ENCODE measurements at regions not wholly inside any gene's neighbourhood (a gene's known extent, or its start where the extent isn't known, plus 50 kb on each side); places are given as distances from the start of the nearest gene placed in this dataset.
"Not testable (repeated sequence)": the region's sequence is repeated elsewhere in the genome, so short reads cannot be mapped to it uniquely, and the experiment has no call there.

GRCh38 chr1:213796525-213796924 is 191.2 kb upstream of the PROX1 start:
- Histone ChIP-seq H3K79me2 (replicated peaks; ENCODE audit: insufficient read depth, low read length) (no peaks in the 10 kb centered on the region), H3K4me2 (ENCODE audit: low read length) (no peak overlapping the region), H3F3A (ENCODE audit: insufficient read depth, low read length, poor library complexity, severe bottlenecking) (no peaks in the 10 kb centered on the region), H4K20me1 (ENCODE audit: insufficient read depth) (no peaks in the 10 kb centered on the region), H3K9me2 (ENCODE audit: insufficient read depth, low read length) (no peaks in the 10 kb centered on the region), H3K36me3 (ENCODE audit: insufficient read depth, low read length) (no peaks in the 10 kb centered on the region), H3K27ac (ENCODE audit: low read length) (no peak overlapping the region), H2AFZ (ENCODE audit: low read depth, low read length) (no peak overlapping the region), H3K9me3 (ENCODE audit: low read length) (no peaks in the 10 kb centered on the region), H3K4me3 (ENCODE audit: low read length) (no peak overlapping the region), H3K9ac (ENCODE audit: low read length) (no peak overlapping the region), H3K27me3 (ENCODE audit: insufficient read depth, low read depth, low read length) (no peaks in the 10 kb centered on the region)
- TF ChIP-seq POLR2AphosphoS5 (IDR thresholded peaks at IDR 0.05) (no peak), REST (IDR thresholded peaks at IDR 0.05; ENCODE audit: borderline replicate concordance) (no peak), SMC3 (conservative IDR thresholded peaks at IDR 0.05; ENCODE audit: poor library complexity) (no peak), EP300 (conservative IDR thresholded peaks at IDR 0.05; ENCODE audit: poor library complexity, severe bottlenecking) (no peak), CTCF (IDR thresholded peaks at IDR 0.05; ENCODE audit: poor library complexity, severe bottlenecking) (no peak), MXI1 (conservative IDR thresholded peaks at IDR 0.05; ENCODE audit: poor library complexity, severe bottlenecking) (no peak), EZH2 (IDR thresholded peaks at IDR 0.05; ENCODE audit: borderline replicate concordance, insufficient read depth, low read length, poor library complexity, severe bottlenecking) (no peak), TAF1 (IDR thresholded peaks at IDR 0.05; ENCODE audit: low read depth) (no peak), RAD21 (conservative IDR thresholded peaks at IDR 0.05) (no peak)

GRCh38 chr1:213808288-213808687 is 179.5 kb upstream of the PROX1 start:
- not testable (repeated sequence) for H3K27ac ChIP-seq (ENCODE audit: low read length); H3K4me2 ChIP-seq (ENCODE audit: low read length); H3K9me2 ChIP-seq (ENCODE audit: insufficient read depth, low read length); H3K27me3 ChIP-seq (ENCODE audit: insufficient read depth, low read depth, low read length); H3K9me3 ChIP-seq (ENCODE audit: low read length); H3K79me2 ChIP-seq (replicated peaks; ENCODE audit: insufficient read depth, low read length); H3K9ac ChIP-seq (ENCODE audit: low read length); H2AFZ ChIP-seq (ENCODE audit: low read depth, low read length); H3K4me3 ChIP-seq (ENCODE audit: low read length); H4K20me1 ChIP-seq (ENCODE audit: insufficient read depth); H3K36me3 ChIP-seq (ENCODE audit: insufficient read depth, low read length); H3F3A ChIP-seq (ENCODE audit: insufficient read depth, low read length, poor library complexity, severe bottlenecking)

GRCh38 chr1:213817156-213817555 is 170.6 kb upstream of the PROX1 start:
- H3K9ac ChIP-seq (ENCODE audit: low read length): no peak overlapping the region
- H3K79me2 ChIP-seq (replicated peaks; ENCODE audit: insufficient read depth, low read length): no peaks in the 10 kb centered on the region
- no peak overlapping the region for H3K4me3 ChIP-seq (ENCODE audit: low read length)
- TF ChIP-seq REST (IDR thresholded peaks at IDR 0.05; ENCODE audit: borderline replicate concordance): no peak
- no peak for TF ChIP-seq RAD21 (conservative IDR thresholded peaks at IDR 0.05)
- TF ChIP-seq EP300 (conservative IDR thresholded peaks at IDR 0.05; ENCODE audit: poor library complexity, severe bottlenecking): no peak
- no peak for TF ChIP-seq MXI1 (conservative IDR thresholded peaks at IDR 0.05; ENCODE audit: poor library complexity, severe bottlenecking)
- no peak for TF ChIP-seq EZH2 (IDR thresholded peaks at IDR 0.05; ENCODE audit: borderline replicate concordance, insufficient read depth, low read length, poor library complexity, severe bottlenecking)
- no peaks in the 10 kb centered on the region for H4K20me1 ChIP-seq (ENCODE audit: insufficient read depth)
- H3K27ac ChIP-seq (ENCODE audit: low read length): no peak overlapping the region
- H3K27me3 ChIP-seq (ENCODE audit: insufficient read depth, low read depth, low read length): peaks cover 7% of the 10 kb centered on the region
- no peaks in the 10 kb centered on the region for H3F3A ChIP-seq (ENCODE audit: insufficient read depth, low read length, poor library complexity, severe bottlenecking)
- H3K9me2 ChIP-seq (ENCODE audit: insufficient read depth, low read length): no peaks in the 10 kb centered on the region
- no peak overlapping the region for H3K4me2 ChIP-seq (ENCODE audit: low read length)
- H3K9me3 ChIP-seq (ENCODE audit: low read length): no peaks in the 10 kb centered on the region
- no peak overlapping the region for H2AFZ ChIP-seq (ENCODE audit: low read depth, low read length)
- no peaks in the 10 kb centered on the region for H3K36me3 ChIP-seq (ENCODE audit: insufficient read depth, low read length)
